ENCODE measurements at regions not wholly inside any gene's neighbourhood (a gene's known extent, or its start where the extent isn't known, plus 50 kb on each side); places are given as distances from the start of the nearest gene placed in this dataset.
"Not testable (repeated sequence)": the region's sequence is repeated elsewhere in the genome, so short reads cannot be mapped to it uniquely, and the experiment has no call there.

GRCh38 chr6:155549928-155550327 lies 94.3 kb upstream of the NOX3 start:
- H3K27me3 ChIP-seq (ENCODE audit: control insufficient read depth, insufficient read depth, low read length) = no peaks in the 10 kb centered on the region
- no peak for DNase-seq (ENCODE audit: low read depth, low spot score)
- no CpG with 5 or more reads among the region's 4 CpGs for WGBS (ENCODE audit: insufficient coverage, insufficient read length)
- no peak overlapping the region for H3K27ac ChIP-seq (ENCODE audit: low read length)
- H3K4me1 ChIP-seq (ENCODE audit: control insufficient read depth, insufficient read depth, low read length) = no peaks in the 10 kb centered on the region
- no peaks in the 10 kb centered on the region for H3K36me3 ChIP-seq (ENCODE audit: control insufficient read depth, insufficient read depth, low read length)
- H3K4me3 ChIP-seq (ENCODE audit: low read length) = no peak overlapping the region
- no peaks in the 10 kb centered on the region for H3K9me3 ChIP-seq (ENCODE audit: control insufficient read depth, insufficient read depth, low read length)

- no CpG with 5 or more reads among the region's 9 CpGs for WGBS (ENCODE audit: insufficient coverage, insufficient read length)
- Histone ChIP-seq H3K4me1 (ENCODE audit: control insufficient read depth, insufficient read depth, low read length) (no peaks in the 10 kb centered on the region; the same call in 1 of the 2 replicates), H3K27me3 (ENCODE audit: control insufficient read depth, insufficient read depth, low read length) (no peaks in the 10 kb centered on the region), H3K27ac (ENCODE audit: low read length) (no peak overlapping the region), H3K4me3 (ENCODE audit: low read length) (no peak overlapping the region), H3K36me3 (ENCODE audit: control insufficient read depth, insufficient read depth, low read length) (no peaks in the 10 kb centered on the region), H3K9me3 (ENCODE audit: control insufficient read depth, insufficient read depth, low read length) (no peaks in the 10 kb centered on the region)
- DNase-seq (ENCODE audit: low read depth, low spot score) = no peak
Observed at GRCh38 chr6:155549028-155549798, 93.6 kb upstream of the NOX3 start.

- no peaks in the 10 kb centered on the region for H3K27me3 ChIP-seq (ENCODE audit: control insufficient read depth, insufficient read depth, low read length)
- no peak for DNase-seq (ENCODE audit: low read depth, low spot score)
- no peaks in the 10 kb centered on the region for H3K9me3 ChIP-seq (ENCODE audit: control insufficient read depth, insufficient read depth, low read length)
- H3K36me3 ChIP-seq (ENCODE audit: control insufficient read depth, insufficient read depth, low read length) = no peaks in the 10 kb centered on the region
- no peaks in the 10 kb centered on the region; the same call in 1 of the 2 replicates for H3K4me1 ChIP-seq (ENCODE audit: control insufficient read depth, insufficient read depth, low read length)
- no CpG with 5 or more reads among the region's 4 CpGs for WGBS (ENCODE audit: insufficient coverage, insufficient read length)
- H3K27ac ChIP-seq (ENCODE audit: low read length) = no peak overlapping the region
- no peak overlapping the region for H3K4me3 ChIP-seq (ENCODE audit: low read length)
Observed at GRCh38 chr6:155548576-155548975, 92.9 kb upstream of the NOX3 start.

GRCh38 chr6:155544677-155545076 lies 89.0 kb upstream of the NOX3 start:
- Histone ChIP-seq H3K4me3 (ENCODE audit: low read length) (no peak overlapping the region), H3K27me3 (ENCODE audit: control insufficient read depth, insufficient read depth, low read length) (no peaks in the 10 kb centered on the region), H3K4me1 (ENCODE audit: control insufficient read depth, insufficient read depth, low read length) (no peaks in the 10 kb centered on the region; the same call in 1 of the 2 replicates), H3K9me3 (ENCODE audit: control insufficient read depth, insufficient read depth, low read length) (no peaks in the 10 kb centered on the region), H3K27ac (ENCODE audit: low read length) (no peak overlapping the region), H3K36me3 (ENCODE audit: control insufficient read depth, insufficient read depth, low read length) (no peaks in the 10 kb centered on the region)
- no CpG with 5 or more reads among the region's 2 CpGs for WGBS (ENCODE audit: insufficient coverage, insufficient read length)
- DNase-seq (ENCODE audit: low read depth, low spot score) = no peak

- no peaks in the 10 kb centered on the region; the same call in 1 of the 2 replicates for H3K4me1 ChIP-seq (ENCODE audit: control insufficient read depth, insufficient read depth, low read length)
- no peaks in the 10 kb centered on the region for H3K36me3 ChIP-seq (ENCODE audit: control insufficient read depth, insufficient read depth, low read length)
- WGBS (ENCODE audit: insufficient coverage, insufficient read length) = no CpG with 5 or more reads among the region's 6 CpGs
- H3K27ac ChIP-seq (ENCODE audit: low read length) = no peak overlapping the region
- H3K9me3 ChIP-seq (ENCODE audit: control insufficient read depth, insufficient read depth, low read length) = no peaks in the 10 kb centered on the region
- DNase-seq (ENCODE audit: low read depth, low spot score) = no peak
- no peaks in the 10 kb centered on the region for H3K27me3 ChIP-seq (ENCODE audit: control insufficient read depth, insufficient read depth, low read length)
- H3K4me3 ChIP-seq (ENCODE audit: low read length) = no peak overlapping the region
Observed at GRCh38 chr6:155543166-155543847, 87.7 kb upstream of the NOX3 start.

- DNase-seq (ENCODE audit: low read depth, low spot score) = no peak
- H3K9me3 ChIP-seq (ENCODE audit: control insufficient read depth, insufficient read depth, low read length) = no peaks in the 10 kb centered on the region
- no peak overlapping the region for H3K4me3 ChIP-seq (ENCODE audit: low read length)
- H3K4me1 ChIP-seq (ENCODE audit: control insufficient read depth, insufficient read depth, low read length) = no peaks in the 10 kb centered on the region; the same call in 1 of the 2 replicates
- no peak overlapping the region for H3K27ac ChIP-seq (ENCODE audit: low read length)
- no peaks in the 10 kb centered on the region for H3K36me3 ChIP-seq (ENCODE audit: control insufficient read depth, insufficient read depth, low read length)
- no peaks in the 10 kb centered on the region for H3K27me3 ChIP-seq (ENCODE audit: control insufficient read depth, insufficient read depth, low read length)
- no CpG with 5 or more reads among the region's 4 CpGs for WGBS (ENCODE audit: insufficient coverage, insufficient read length)
Observed at GRCh38 chr6:155542036-155542435, 86.4 kb upstream of the NOX3 start.

- Histone ChIP-seq H3K27me3 (ENCODE audit: control insufficient read depth, insufficient read depth, low read length) (no peaks in the 10 kb centered on the region), H3K27ac (ENCODE audit: low read length) (no peak overlapping the region), H3K4me3 (ENCODE audit: low read length) (no peak overlapping the region), H3K9me3 (ENCODE audit: control insufficient read depth, insufficient read depth, low read length) (no peaks in the 10 kb centered on the region), H3K36me3 (ENCODE audit: control insufficient read depth, insufficient read depth, low read length) (no peaks in the 10 kb centered on the region), H3K4me1 (ENCODE audit: control insufficient read depth, insufficient read depth, low read length) (no peaks in the 10 kb centered on the region)
- no peak for DNase-seq (ENCODE audit: low read depth, low spot score)
- no CpG with 5 or more reads among the region's 3 CpGs for WGBS (ENCODE audit: insufficient coverage, insufficient read length)
Observed at GRCh38 chr6:155538708-155539390, 83.2 kb upstream of the NOX3 start.

- H3K27ac ChIP-seq (ENCODE audit: low read length) = no peak overlapping the region
- H3K36me3 ChIP-seq (ENCODE audit: control insufficient read depth, insufficient read depth, low read length) = no peaks in the 10 kb centered on the region
- H3K4me3 ChIP-seq (ENCODE audit: low read length) = no peak overlapping the region
- no peaks in the 10 kb centered on the region for H3K4me1 ChIP-seq (ENCODE audit: control insufficient read depth, insufficient read depth, low read length)
- H3K9me3 ChIP-seq (ENCODE audit: control insufficient read depth, insufficient read depth, low read length) = no peaks in the 10 kb centered on the region
- no CpG with 5 or more reads among the region's 2 CpGs for WGBS (ENCODE audit: insufficient coverage, insufficient read length)
- no peak for DNase-seq (ENCODE audit: low read depth, low spot score)
- H3K27me3 ChIP-seq (ENCODE audit: control insufficient read depth, insufficient read depth, low read length) = no peaks in the 10 kb centered on the region
Observed at GRCh38 chr6:155534678-155535077, 79.0 kb upstream of the NOX3 start.

- H3K27ac ChIP-seq (ENCODE audit: low read length) = no peak overlapping the region
- no peak overlapping the region for H3K4me3 ChIP-seq (ENCODE audit: low read length)
- H3K9me3 ChIP-seq (ENCODE audit: control insufficient read depth, insufficient read depth, low read length) = no peaks in the 10 kb centered on the region
- no peaks in the 10 kb centered on the region for H3K4me1 ChIP-seq (ENCODE audit: control insufficient read depth, insufficient read depth, low read length)
- no peak for DNase-seq (ENCODE audit: low read depth, low spot score)
- H3K27me3 ChIP-seq (ENCODE audit: control insufficient read depth, insufficient read depth, low read length) = no peaks in the 10 kb centered on the region
- no peaks in the 10 kb centered on the region for H3K36me3 ChIP-seq (ENCODE audit: control insufficient read depth, insufficient read depth, low read length)
- WGBS (ENCODE audit: insufficient coverage, insufficient read length) = no CpG with 5 or more reads among the region's 4 CpGs
Observed at GRCh38 chr6:155530219-155530834, 74.7 kb upstream of the NOX3 start.

- not testable (repeated sequence) for DNase-seq (ENCODE audit: low read depth, low spot score); H3K27me3 ChIP-seq (ENCODE audit: control insufficient read depth, insufficient read depth, low read length); H3K9me3 ChIP-seq (ENCODE audit: control insufficient read depth, insufficient read depth, low read length); H3K4me3 ChIP-seq (ENCODE audit: low read length); H3K36me3 ChIP-seq (ENCODE audit: control insufficient read depth, insufficient read depth, low read length); H3K27ac ChIP-seq (ENCODE audit: low read length); H3K4me1 ChIP-seq (ENCODE audit: control insufficient read depth, insufficient read depth, low read length)
- WGBS (ENCODE audit: insufficient coverage, insufficient read length) = no CpG with 5 or more reads among the region's 7 CpGs
Observed at GRCh38 chr6:155529814-155530213, 74.2 kb upstream of the NOX3 start.
